CD14-positive monocyte (primary cell): ENCODE measurements at regions not wholly inside any gene's neighbourhood (a gene's known extent, or its start where the extent isn't known, plus 50 kb on each side); places are given as distances from the start of the nearest gene placed in this dataset.

Experiments
- DNase-seq, 3 donors: peaks; one replicate each; pipeline ENCODE4 v3.0.0-alpha.2; 2011 to 2022
- H2AFZ ChIP-seq: 2 replicates; pipeline ENCODE4 v1.6.0; 2012; ENCODE audit warnings: mild to moderate bottlenecking, low read depth, low read length, inconsistent platforms; ENCODE audit not compliant: insufficient read depth, poor library complexity, severe bottlenecking
- H3K27ac ChIP-seq, 2 donors: 1 replicate in 1 of 2; 2 replicates in 1 of 2; pipeline ENCODE4 v1.5.1; 2012 to 2013; ENCODE audit warnings: low read length in 2 of 2, control low read depth in 1 of 2, inconsistent platforms in 1 of 2, low read depth in 1 of 2, mild to moderate bottlenecking in 1 of 2
- H3K27me3 ChIP-seq, 2 donors: one replicate each; pipeline versions ENCODE4 v1.6.0 to v1.6.1; 2011 to 2013; ENCODE audit warnings: low read length in 2 of 2; ENCODE audit not compliant: control insufficient read depth in 2 of 2, insufficient read depth in 2 of 2
- H3K36me3 ChIP-seq, 2 donors: replicated peaks in 1 of 2; 1 replicate in 1 of 2; 2 replicates in 1 of 2; pipeline versions ENCODE4 v1.5.1 to v1.6.1; 2012 to 2013; ENCODE audit warnings: low read length in 2 of 2, control low read depth in 1 of 2, inconsistent platforms in 1 of 2, mild to moderate bottlenecking in 1 of 2; ENCODE audit not compliant: insufficient read depth in 2 of 2, control insufficient read depth in 1 of 2
- H3K4me1 ChIP-seq, 2 donors: 1 replicate in 1 of 2; 2 replicates in 1 of 2; pipeline versions ENCODE4 v1.5.1 to v1.6.1; 2012 to 2013; ENCODE audit warnings: low read length in 2 of 2, control low read depth in 1 of 2, inconsistent platforms in 1 of 2, mild to moderate bottlenecking in 1 of 2, moderate library complexity in 1 of 2; ENCODE audit not compliant: insufficient read depth in 2 of 2, control insufficient read depth in 1 of 2
- H3K4me2 ChIP-seq: replicated peaks from 2 replicates; pipeline ENCODE3; 2012; ENCODE audit warnings: low read length, moderate library complexity, mild to moderate bottlenecking; ENCODE audit not compliant: poor library complexity, severe bottlenecking; ENCODE audit errors: extremely low read depth
- H3K4me3 ChIP-seq, 3 experiments: fragments of 200-600 bp in 1 of 3; sonication (generic) in 1 of 3; replicated peaks in 1 of 3; 1 replicate in 2 of 3; 2 replicates in 1 of 3; pipeline ENCODE4 v1.5.1; 2011 to 2013; ENCODE audit warnings: low read length in 3 of 3, mild to moderate bottlenecking in 3 of 3, control low read depth in 2 of 3, low read depth in 2 of 3, inconsistent platforms in 1 of 3, moderate library complexity in 1 of 3
- H3K79me2 ChIP-seq: 2 replicates; pipeline ENCODE4 v1.6.0; 2012; ENCODE audit warnings: mild to moderate bottlenecking, control low read depth, inconsistent platforms, low read length, moderate library complexity; ENCODE audit not compliant: insufficient read depth
- H3K9ac ChIP-seq: 2 replicates; pipeline ENCODE4 v1.6.0; 2017; ENCODE audit warnings: low read length, mild to moderate bottlenecking; ENCODE audit not compliant: insufficient read depth, poor library complexity, severe bottlenecking
- H3K9me3 ChIP-seq, 2 donors: replicated peaks in 1 of 2; 1 replicate in 1 of 2; 2 replicates in 1 of 2; pipeline versions ENCODE4 v1.5.1 to v1.6.1; 2012 to 2013; ENCODE audit warnings: low read length in 2 of 2, control low read depth in 1 of 2; ENCODE audit not compliant: control insufficient read depth in 1 of 2, insufficient read depth in 1 of 2
- H4K20me1 ChIP-seq: 2 replicates; pipeline ENCODE4 v1.6.0; 2012; ENCODE audit warnings: mild to moderate bottlenecking, low read length, control low read depth, moderate library complexity; ENCODE audit not compliant: insufficient read depth
- H3K27ac Mint-ChIP-seq, 7 donors: one replicate each; pipeline ENCODE4 v1.8.0; 2020; ENCODE audit warnings: mild to moderate bottlenecking in 7 of 7, mixed read lengths in 7 of 7, moderate library complexity in 6 of 7, inconsistent platforms in 2 of 7
- H3K27me3 Mint-ChIP-seq, 3 donors: one replicate each; pipeline ENCODE4 v1.8.0; 2021 to 2022; ENCODE audit warnings: low read depth in 3 of 3, mild to moderate bottlenecking in 3 of 3, mixed read lengths in 3 of 3, moderate library complexity in 3 of 3, inconsistent platforms in 1 of 3
- H3K36me3 Mint-ChIP-seq, 2 donors: one replicate each; pipeline ENCODE4 v1.8.0; 2020; ENCODE audit warnings: mixed read lengths in 2 of 2, inconsistent platforms in 1 of 2, mild to moderate bottlenecking in 1 of 2
- H3K4me1 Mint-ChIP-seq: one replicate; pipeline ENCODE4 v1.8.0; 2020; ENCODE audit warnings: mild to moderate bottlenecking, mixed read lengths
- H3K4me3 Mint-ChIP-seq, 2 donors: one replicate each; pipeline ENCODE4 v1.8.0; 2020; ENCODE audit warnings: mild to moderate bottlenecking in 2 of 2, mixed read lengths in 2 of 2, moderate library complexity in 1 of 2
- H3K9me3 Mint-ChIP-seq, 7 donors: one replicate each; pipeline ENCODE4 v1.8.0; 2020 to 2022; ENCODE audit warnings: mixed read lengths in 7 of 7, mild to moderate bottlenecking in 6 of 7, moderate library complexity in 6 of 7, inconsistent platforms in 2 of 7
- WGBS: methylation state at CpG from one replicate; pipeline ENCODE4 v1.1.5; 2013; ENCODE audit warnings: missing lambda C conversion rate; ENCODE audit not compliant: insufficient coverage; 5-methylcytosine and 5-hydroxymethylcytosine counted together
- intact Hi-C, 2 donors: fragments of 100-400 bp; cut with micrococcal nuclease; formaldehyde crosslinking; loops; one replicate each; pipeline versions ENCODE4 v1.15.0 to v1.15.1; 2023
- TF ChIP-seq, protein P1 (sequence below): fragments of 200-600 bp; IDR thresholded peaks from one replicate; pipeline ENCODE4 v1.8.0; 2022; ENCODE audit warnings: antibody characterized with exemption, mild to moderate bottlenecking

DNA sequence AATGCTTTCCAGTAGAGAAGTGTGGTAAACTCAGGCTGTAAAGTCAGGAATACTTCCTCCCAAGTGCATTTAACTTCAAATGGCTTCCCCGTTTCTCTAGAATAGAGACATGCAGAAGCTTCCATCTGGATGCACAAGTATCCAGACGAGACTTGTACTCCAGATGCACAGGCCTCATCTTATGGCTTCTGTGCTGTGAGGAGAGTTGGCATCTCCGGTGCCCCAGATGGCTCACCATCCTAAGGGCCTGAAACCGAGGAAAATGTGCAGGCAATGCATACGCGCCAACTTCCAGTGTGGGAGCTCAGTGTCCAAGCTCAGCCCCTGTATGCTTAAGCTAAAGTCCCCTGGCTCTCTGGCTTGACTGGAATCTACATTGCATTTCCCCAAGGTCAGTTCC, 184.0 kb upstream of the TBL1X start:
- peaks cover 0 to 18% (median 0%) of the 10 kb centered on the region in 3 donors for H3K27me3 Mint-ChIP-seq
- Histone ChIP-seq H3K36me3 (no peaks in the 10 kb centered on the region), H3K4me3 (no peak overlapping the region), H3K9ac (no peak overlapping the region), H3K79me2 (no peaks in the 10 kb centered on the region), H3K4me1 (peaks cover 58 to 59% of the 10 kb centered on the region in 2 donors), H3K9me3 (no peaks in the 10 kb centered on the region), H4K20me1 (no peaks in the 10 kb centered on the region), H3K27me3 (no peaks in the 10 kb centered on the region), H2AFZ (no peak overlapping the region), H3K4me2 (no peak overlapping the region), H3K27ac (peak overlapping the region in 1 of 2 donors; percentile 44)
- H3K36me3 Mint-ChIP-seq: peaks cover 0 to 3% of the 10 kb centered on the region in 2 donors
- WGBS: no CpG with 5 or more reads among the region's 6 CpGs
- DNase-seq: no peak
- H3K27ac Mint-ChIP-seq: peak overlapping the region in 2 of 7 donors; percentile 4 to 25
- intact Hi-C loops: no loop called here
- TF ChIP-seq, protein P1, sequence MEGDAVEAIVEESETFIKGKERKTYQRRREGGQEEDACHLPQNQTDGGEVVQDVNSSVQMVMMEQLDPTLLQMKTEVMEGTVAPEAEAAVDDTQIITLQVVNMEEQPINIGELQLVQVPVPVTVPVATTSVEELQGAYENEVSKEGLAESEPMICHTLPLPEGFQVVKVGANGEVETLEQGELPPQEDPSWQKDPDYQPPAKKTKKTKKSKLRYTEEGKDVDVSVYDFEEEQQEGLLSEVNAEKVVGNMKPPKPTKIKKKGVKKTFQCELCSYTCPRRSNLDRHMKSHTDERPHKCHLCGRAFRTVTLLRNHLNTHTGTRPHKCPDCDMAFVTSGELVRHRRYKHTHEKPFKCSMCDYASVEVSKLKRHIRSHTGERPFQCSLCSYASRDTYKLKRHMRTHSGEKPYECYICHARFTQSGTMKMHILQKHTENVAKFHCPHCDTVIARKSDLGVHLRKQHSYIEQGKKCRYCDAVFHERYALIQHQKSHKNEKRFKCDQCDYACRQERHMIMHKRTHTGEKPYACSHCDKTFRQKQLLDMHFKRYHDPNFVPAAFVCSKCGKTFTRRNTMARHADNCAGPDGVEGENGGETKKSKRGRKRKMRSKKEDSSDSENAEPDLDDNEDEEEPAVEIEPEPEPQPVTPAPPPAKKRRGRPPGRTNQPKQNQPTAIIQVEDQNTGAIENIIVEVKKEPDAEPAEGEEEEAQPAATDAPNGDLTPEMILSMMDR: no peak
- H3K9me3 Mint-ChIP-seq: peaks cover 0 to 6% (median 0%) of the 10 kb centered on the region in 7 donors
- H3K4me1 Mint-ChIP-seq: peaks cover 55% of the 10 kb centered on the region
- no peak overlapping the region for H3K4me3 Mint-ChIP-seq

DNA sequence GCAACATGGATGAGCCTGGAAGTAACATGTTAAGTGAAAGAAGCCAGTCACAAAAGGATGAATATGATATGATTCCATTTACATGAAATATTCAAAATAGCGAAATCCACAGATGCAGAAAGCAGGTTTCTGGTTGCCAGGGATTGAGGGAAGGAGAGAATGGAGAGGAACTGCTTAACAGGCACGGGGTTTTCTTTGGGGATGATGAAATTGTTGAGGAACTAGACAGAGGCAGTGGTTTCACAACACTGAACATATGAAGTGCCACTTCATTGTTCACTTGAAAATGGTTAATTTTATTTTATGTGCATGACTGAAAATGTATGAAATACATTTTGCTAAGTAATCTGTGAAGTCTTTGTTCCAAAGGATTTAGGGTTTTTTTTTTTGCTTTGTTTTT, 182.5 kb upstream of the TBL1X start:
- TF ChIP-seq, protein P1: no peak
- H3K9me3 Mint-ChIP-seq: peaks cover 0 to 9% (median 0%) of the 10 kb centered on the region in 7 donors
- H3K36me3 ChIP-seq: no peaks in the 10 kb centered on the region
- peak overlapping the region in 1 of 2 donors; percentile 30 for H3K4me3 Mint-ChIP-seq
- peaks cover 66% of the 10 kb centered on the region for H3K4me1 Mint-ChIP-seq
- H3K27ac ChIP-seq: peak overlapping the region in 1 of 2 donors; percentile 44
- peak; percentile 59 to 75 (median 71) for DNase-seq
- intact Hi-C loops: no loop called here
- peak overlapping the region; percentile 35 for H3K4me2 ChIP-seq
- H3K4me3 ChIP-seq: peak overlapping the region in 1 of 3 experiments; percentile 9
- no peaks in the 10 kb centered on the region for H3K79me2 ChIP-seq
- H3K27me3 ChIP-seq: no peaks in the 10 kb centered on the region
- peak overlapping the region; percentile 68 to 79 (median 78) for H3K27ac Mint-ChIP-seq
- no CpG with 5 or more reads among the region's 2 CpGs for WGBS
- H3K36me3 Mint-ChIP-seq: peaks cover 0 to 3% of the 10 kb centered on the region in 2 donors
- no peak overlapping the region for H2AFZ ChIP-seq
- peaks cover 71 to 72% of the 10 kb centered on the region in 2 donors for H3K4me1 ChIP-seq
- no peaks in the 10 kb centered on the region for H4K20me1 ChIP-seq
- no peak overlapping the region for H3K9ac ChIP-seq
- peaks cover 0 to 14% (median 0%) of the 10 kb centered on the region in 3 donors for H3K27me3 Mint-ChIP-seq
- H3K9me3 ChIP-seq: no peaks in the 10 kb centered on the region
